ENCODE measurements at regions not wholly inside any gene's neighbourhood (a gene's known extent, or its start where the extent isn't known, plus 50 kb on each side); places are given as distances from the start of the nearest gene placed in this dataset.
A peak's percentile ranks its signal among the peaks of the same experiment; 100 is the strongest.

GRCh38 chr6:56863366-56863765 is 91.5 kb upstream of the BEND6 start:
- Mint-ChIP-seq H3K9me3 (no peaks in the 10 kb centered on the region), H3K4me3 (no peak overlapping the region), H3K27me3 (ENCODE audit: low read depth) (no peaks in the 10 kb centered on the region), H3K36me3 (ENCODE audit: low read depth) (no peaks in the 10 kb centered on the region), H3K27ac (peak overlapping the region; percentile 13 to 91 (median 48)), H3K4me1 (peaks cover 12% of the 10 kb centered on the region)
- no peak for TF ChIP-seq CTCF (IDR thresholded peaks at IDR 0.05; ENCODE audit: unreplicated experiment in 3 of 3)

GRCh38 chr6:56862415-56863175 is 92.3 kb upstream of the BEND6 start:
- Mint-ChIP-seq H3K27ac (peak overlapping the region in 2 of 3 experiments; percentile 20 to 91), H3K4me1 (peaks cover 12% of the 10 kb centered on the region), H3K4me3 (no peak overlapping the region), H3K36me3 (ENCODE audit: low read depth) (no peaks in the 10 kb centered on the region), H3K9me3 (no peaks in the 10 kb centered on the region), H3K27me3 (ENCODE audit: low read depth) (no peaks in the 10 kb centered on the region)
- TF ChIP-seq CTCF (IDR thresholded peaks at IDR 0.05; ENCODE audit: unreplicated experiment in 3 of 3) = no peak

GRCh38 chr6:56860475-56860874 is 94.4 kb upstream of the BEND6 start:
- no peaks in the 10 kb centered on the region for H3K9me3 Mint-ChIP-seq
- TF ChIP-seq CTCF (IDR thresholded peaks at IDR 0.05; ENCODE audit: unreplicated experiment in 3 of 3) = no peak
- H3K4me3 Mint-ChIP-seq = no peak overlapping the region
- H3K27ac Mint-ChIP-seq = no peak overlapping the region
- H3K36me3 Mint-ChIP-seq (ENCODE audit: low read depth) = no peaks in the 10 kb centered on the region
- H3K27me3 Mint-ChIP-seq (ENCODE audit: low read depth) = no peaks in the 10 kb centered on the region
- peaks cover 12% of the 10 kb centered on the region for H3K4me1 Mint-ChIP-seq

- Mint-ChIP-seq H3K4me1 (peaks cover 17% of the 10 kb centered on the region), H3K27me3 (ENCODE audit: low read depth) (peaks cover 3% of the 10 kb centered on the region), H3K27ac (no peak overlapping the region), H3K9me3 (no peaks in the 10 kb centered on the region), H3K4me3 (no peak overlapping the region), H3K36me3 (ENCODE audit: low read depth) (no peaks in the 10 kb centered on the region)
- no peak for TF ChIP-seq CTCF (IDR thresholded peaks at IDR 0.05; ENCODE audit: unreplicated experiment in 3 of 3)
Observed at GRCh38 chr6:56856036-56856580, 98.8 kb upstream of the BEND6 start.

GRCh38 chr6:56854086-56854485 is 100.8 kb upstream of the BEND6 start:
- Mint-ChIP-seq H3K36me3 (ENCODE audit: low read depth) (no peaks in the 10 kb centered on the region), H3K4me1 (peaks cover 26% of the 10 kb centered on the region), H3K9me3 (no peaks in the 10 kb centered on the region), H3K4me3 (no peak overlapping the region), H3K27ac (no peak overlapping the region), H3K27me3 (ENCODE audit: low read depth) (peaks cover 11% of the 10 kb centered on the region)
- no peak for TF ChIP-seq CTCF (IDR thresholded peaks at IDR 0.05; ENCODE audit: unreplicated experiment in 3 of 3)

GRCh38 chr6:56853541-56853940 is 101.4 kb upstream of the BEND6 start:
- Mint-ChIP-seq H3K9me3 (no peaks in the 10 kb centered on the region), H3K4me3 (no peak overlapping the region), H3K27me3 (ENCODE audit: low read depth) (peaks cover 11% of the 10 kb centered on the region), H3K4me1 (peaks cover 26% of the 10 kb centered on the region), H3K36me3 (ENCODE audit: low read depth) (no peaks in the 10 kb centered on the region), H3K27ac (no peak overlapping the region)
- TF ChIP-seq CTCF (IDR thresholded peaks at IDR 0.05; ENCODE audit: unreplicated experiment in 3 of 3) = no peak
